Lower leg skin (tissue), 3 donors: ENCODE measurements at regions not wholly inside any gene's neighbourhood (a gene's known extent, or its start where the extent isn't known, plus 50 kb on each side); places are given as distances from the start of the nearest gene placed in this dataset.

Experiments
- POLR2A ChIP-seq, 2 donors: fragments of 450-650 bp; IDR thresholded peaks; one replicate each; pipeline ENCODE4 v1.6.1; 2016 to 2017; ENCODE audit warnings: antibody characterized with exemption in 2 of 2, mild to moderate bottlenecking in 1 of 2, moderate library complexity in 1 of 2
- TF ChIP-seq, protein P1 (sequence below), 3 donors: fragments of 450-650 bp; IDR thresholded peaks; one replicate each; pipeline ENCODE4 v1.5.1; 2016; ENCODE audit warnings: antibody characterized with exemption in 3 of 3, mild to moderate bottlenecking in 3 of 3, moderate library complexity in 2 of 3

DNA sequence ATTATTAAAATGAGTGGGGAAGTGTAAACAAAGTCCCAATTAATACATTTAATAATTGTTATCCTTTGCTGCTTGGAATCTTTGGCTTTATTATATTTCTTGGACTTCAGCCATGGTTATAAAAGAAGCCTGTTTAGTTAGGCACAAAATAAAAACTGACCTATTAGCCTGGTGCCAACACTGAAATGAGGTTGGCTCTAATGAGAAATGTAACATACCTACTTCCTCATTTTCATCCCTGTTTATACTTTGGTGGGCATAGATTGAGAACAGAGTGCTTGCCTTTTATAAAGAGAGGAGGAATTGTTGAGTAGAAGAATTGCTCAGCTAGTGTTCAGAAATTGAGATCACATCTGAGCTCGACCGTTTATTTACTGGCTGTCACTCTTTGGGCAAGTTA is 471.3 kb downstream of the UTRN start:
- TF ChIP-seq, protein P1, sequence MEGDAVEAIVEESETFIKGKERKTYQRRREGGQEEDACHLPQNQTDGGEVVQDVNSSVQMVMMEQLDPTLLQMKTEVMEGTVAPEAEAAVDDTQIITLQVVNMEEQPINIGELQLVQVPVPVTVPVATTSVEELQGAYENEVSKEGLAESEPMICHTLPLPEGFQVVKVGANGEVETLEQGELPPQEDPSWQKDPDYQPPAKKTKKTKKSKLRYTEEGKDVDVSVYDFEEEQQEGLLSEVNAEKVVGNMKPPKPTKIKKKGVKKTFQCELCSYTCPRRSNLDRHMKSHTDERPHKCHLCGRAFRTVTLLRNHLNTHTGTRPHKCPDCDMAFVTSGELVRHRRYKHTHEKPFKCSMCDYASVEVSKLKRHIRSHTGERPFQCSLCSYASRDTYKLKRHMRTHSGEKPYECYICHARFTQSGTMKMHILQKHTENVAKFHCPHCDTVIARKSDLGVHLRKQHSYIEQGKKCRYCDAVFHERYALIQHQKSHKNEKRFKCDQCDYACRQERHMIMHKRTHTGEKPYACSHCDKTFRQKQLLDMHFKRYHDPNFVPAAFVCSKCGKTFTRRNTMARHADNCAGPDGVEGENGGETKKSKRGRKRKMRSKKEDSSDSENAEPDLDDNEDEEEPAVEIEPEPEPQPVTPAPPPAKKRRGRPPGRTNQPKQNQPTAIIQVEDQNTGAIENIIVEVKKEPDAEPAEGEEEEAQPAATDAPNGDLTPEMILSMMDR (IDR thresholded peaks at IDR 0.05): no peak
- TF ChIP-seq POLR2A (IDR thresholded peaks at IDR 0.05): no peak
